MCF 10A (cell line): ENCODE measurements at regions not wholly inside any gene's neighbourhood (a gene's known extent, or its start where the extent isn't known, plus 50 kb on each side); places are given as distances from the start of the nearest gene placed in this dataset.
A peak's percentile ranks its signal among the peaks of the same experiment; 100 is the strongest.

Experiments
- BruUV-seq: library from RNA; stranded (reverse); fragments of 400-500 nt; replicated peaks from 2 replicates; lab custom pipeline; 2021; lab: Mats Ljungman, UMichigan
- CTCF ChIA-PET: fragments of 300-600 bp; sonication (Branson Sonifier 250); formaldehyde crosslinking; extraction: SDS; loops from one replicate; lab custom pipeline; 2021; ENCODE audit warnings: antibody characterized with exemption, inconsistent platforms; lab: Yijun Ruan, JAX
- POLR2A ChIA-PET: fragments of 300-600, 350-650 bp; sonication (Branson Sonifier 250); formaldehyde crosslinking; extraction: SDS; loops from one replicate; lab custom pipeline; 2020; ENCODE audit warnings: antibody characterized with exemption, inconsistent platforms; lab: Yijun Ruan, JAX
- DNase-seq: peaks from one replicate; pipeline ENCODE4 v3.0.0-alpha.2; 2018; ENCODE audit not compliant: unreplicated experiment
- H3K27ac Mint-ChIP-seq: one replicate; pipeline ENCODE4 v1.8.0; 2022; ENCODE audit warnings: mild to moderate bottlenecking, low read depth, mixed read lengths; ENCODE audit not compliant: unreplicated experiment
- H3K27me3 Mint-ChIP-seq: one replicate; pipeline ENCODE4 v1.8.0; 2022; ENCODE audit warnings: mixed read lengths; ENCODE audit not compliant: insufficient read depth, unreplicated experiment
- H3K36me3 Mint-ChIP-seq: one replicate; pipeline ENCODE4 v1.8.0; 2022; ENCODE audit warnings: mild to moderate bottlenecking, moderate library complexity, mixed read lengths; ENCODE audit not compliant: insufficient read depth, unreplicated experiment
- H3K4me1 Mint-ChIP-seq: one replicate; pipeline ENCODE4 v1.8.0; 2022; ENCODE audit warnings: mixed read lengths; ENCODE audit not compliant: insufficient read depth, unreplicated experiment
- H3K4me3 Mint-ChIP-seq: one replicate; pipeline ENCODE4 v1.8.0; 2022; ENCODE audit warnings: mild to moderate bottlenecking, moderate library complexity, mixed read lengths; ENCODE audit not compliant: unreplicated experiment
- H3K9me3 Mint-ChIP-seq: one replicate; pipeline ENCODE4 v1.8.0; 2022; ENCODE audit warnings: mixed read lengths; ENCODE audit not compliant: unreplicated experiment
- intact Hi-C: fragments of 100-400 bp; cut with micrococcal nuclease; formaldehyde crosslinking; loops from 2 replicates; pipeline ENCODE4 v1.14.1; 2022
- TF ChIP-seq, protein P1 (sequence below): fragments of 200-600 bp; IDR thresholded peaks from one replicate; pipeline ENCODE4 v1.8.0; 2022; ENCODE audit warnings: antibody characterized with exemption, mild to moderate bottlenecking; ENCODE audit not compliant: unreplicated experiment

DNA sequence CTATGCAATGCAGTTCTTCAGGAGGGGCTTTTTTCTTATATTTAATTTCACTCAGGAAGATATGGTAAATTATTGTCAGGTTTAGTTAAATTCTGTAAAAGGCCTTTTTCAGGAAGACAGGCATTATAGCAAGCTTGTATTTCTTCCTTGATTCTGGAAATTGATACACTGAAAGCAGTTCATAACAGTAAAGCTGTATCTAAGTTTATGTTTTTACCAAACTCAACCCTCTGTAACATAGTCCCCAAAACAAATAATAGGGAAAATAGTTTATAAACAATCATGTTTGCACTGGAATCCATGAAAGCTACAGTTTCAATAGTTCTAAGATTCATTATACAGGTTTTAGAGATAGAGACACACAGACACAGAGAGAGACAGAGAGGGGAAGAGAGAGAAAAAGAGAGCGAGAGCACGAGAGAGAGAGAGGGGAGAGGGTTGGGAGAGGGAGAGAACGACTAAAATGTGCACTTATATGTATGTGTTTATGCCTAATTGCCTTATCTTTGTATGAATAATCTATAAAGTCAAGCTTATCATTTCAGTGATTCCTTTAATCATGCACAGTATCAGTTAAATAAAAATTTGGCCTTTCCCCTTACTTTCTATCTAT, 454.4 kb downstream of the RFPL4B start:
- TF ChIP-seq, protein P1, sequence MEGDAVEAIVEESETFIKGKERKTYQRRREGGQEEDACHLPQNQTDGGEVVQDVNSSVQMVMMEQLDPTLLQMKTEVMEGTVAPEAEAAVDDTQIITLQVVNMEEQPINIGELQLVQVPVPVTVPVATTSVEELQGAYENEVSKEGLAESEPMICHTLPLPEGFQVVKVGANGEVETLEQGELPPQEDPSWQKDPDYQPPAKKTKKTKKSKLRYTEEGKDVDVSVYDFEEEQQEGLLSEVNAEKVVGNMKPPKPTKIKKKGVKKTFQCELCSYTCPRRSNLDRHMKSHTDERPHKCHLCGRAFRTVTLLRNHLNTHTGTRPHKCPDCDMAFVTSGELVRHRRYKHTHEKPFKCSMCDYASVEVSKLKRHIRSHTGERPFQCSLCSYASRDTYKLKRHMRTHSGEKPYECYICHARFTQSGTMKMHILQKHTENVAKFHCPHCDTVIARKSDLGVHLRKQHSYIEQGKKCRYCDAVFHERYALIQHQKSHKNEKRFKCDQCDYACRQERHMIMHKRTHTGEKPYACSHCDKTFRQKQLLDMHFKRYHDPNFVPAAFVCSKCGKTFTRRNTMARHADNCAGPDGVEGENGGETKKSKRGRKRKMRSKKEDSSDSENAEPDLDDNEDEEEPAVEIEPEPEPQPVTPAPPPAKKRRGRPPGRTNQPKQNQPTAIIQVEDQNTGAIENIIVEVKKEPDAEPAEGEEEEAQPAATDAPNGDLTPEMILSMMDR = no peak
- no peak for DNase-seq
- Mint-ChIP-seq H3K4me1 (peaks cover 9% of the 10 kb centered on the region), H3K27me3 (no peaks in the 10 kb centered on the region), H3K9me3 (no peaks in the 10 kb centered on the region), H3K36me3 (no peaks in the 10 kb centered on the region), H3K27ac (peak overlapping the region; percentile 20), H3K4me3 (no peak overlapping the region)
- no TSS peak for BruUV-seq
- CTCF ChIA-PET = interaction anchor here (0.6 to 1.7 kb wide), 3 partner anchors 20 to 1108 kb away, joined by 3 to 7 read pairs (median 6); no protein-coding TSS in a partner anchor
- POLR2A ChIA-PET = interaction anchor here (0.6 to 0.7 kb wide), 3 partner anchors 24 to 648 kb away, joined by 3 read pairs; no protein-coding TSS in a partner anchor
- intact Hi-C loops = no loop called here

DNA sequence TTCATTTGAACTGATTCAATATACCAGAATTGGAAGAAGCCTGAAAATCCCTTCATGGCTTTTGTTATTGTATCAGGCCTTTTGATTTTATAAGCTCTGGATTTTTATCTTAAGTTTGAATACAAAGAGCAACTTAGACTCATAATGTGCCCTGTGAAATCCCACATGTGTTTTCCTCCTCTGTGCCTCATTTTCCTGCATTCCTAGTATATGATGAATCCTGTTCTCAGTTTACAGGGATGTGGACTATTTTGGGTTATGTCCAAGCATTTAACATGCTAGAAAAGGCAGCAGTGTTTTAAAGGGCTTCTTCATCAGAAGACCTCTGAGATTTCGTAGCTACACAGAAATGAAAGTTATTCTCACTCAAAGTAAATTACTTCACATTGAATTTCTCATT, 455.0 kb downstream of the RFPL4B start:
- Mint-ChIP-seq H3K36me3 (no peaks in the 10 kb centered on the region), H3K4me3 (no peak overlapping the region), H3K9me3 (no peaks in the 10 kb centered on the region), H3K27ac (peak overlapping the region; percentile 20), H3K4me1 (peaks cover 9% of the 10 kb centered on the region), H3K27me3 (no peaks in the 10 kb centered on the region)
- peak; percentile 50 for DNase-seq
- BruUV-seq = no TSS peak
- POLR2A ChIA-PET = interaction anchor here (0.6 to 0.9 kb wide), 5 partner anchors 24 to 648 kb away, joined by 3 to 4 read pairs (median 3); no protein-coding TSS in a partner anchor
- intact Hi-C loops = no loop called here
- CTCF ChIA-PET = interaction anchor here (0.6 to 1.7 kb wide), 5 partner anchors 20 to 1169 kb away, joined by 3 to 7 read pairs (median 3); partner anchors contain the start of gene HDAC2
- TF ChIP-seq, protein P1 = no peak

DNA sequence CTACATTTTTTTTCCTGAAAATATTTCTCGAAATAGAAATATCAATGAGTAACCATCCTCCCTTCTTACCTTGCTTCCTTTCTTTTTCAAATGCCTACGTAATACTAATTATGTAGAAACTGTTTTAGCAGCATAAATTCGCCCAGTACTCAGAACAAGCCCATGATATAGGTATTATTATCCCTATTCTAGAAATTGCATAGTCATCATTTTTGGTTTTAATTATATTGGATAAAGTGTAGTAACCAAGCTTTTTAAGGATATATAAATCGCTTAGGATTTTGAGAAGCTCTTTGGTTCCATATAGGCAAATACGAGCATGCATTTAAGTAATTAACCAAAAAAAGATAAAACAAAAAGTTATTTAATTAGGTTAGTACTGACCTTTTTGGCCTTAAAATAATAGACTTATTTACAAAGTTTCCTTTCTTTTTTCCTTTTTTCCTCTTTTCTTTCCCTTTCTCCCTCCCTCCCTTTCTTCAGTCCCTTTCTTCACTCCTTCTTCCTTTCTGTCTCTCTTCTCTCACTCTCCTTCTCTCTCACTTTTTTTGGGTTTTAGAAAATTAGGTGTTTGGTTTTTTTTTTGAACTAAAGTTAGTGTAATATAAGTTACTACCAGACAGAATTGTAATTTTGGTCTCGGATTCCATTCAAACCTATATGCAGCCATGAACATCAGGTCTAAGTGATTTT, 457.7 kb downstream of the RFPL4B start:
- DNase-seq = no peak
- Mint-ChIP-seq H3K27me3 (no peaks in the 10 kb centered on the region), H3K27ac (no peak overlapping the region), H3K4me1 (peaks cover 9% of the 10 kb centered on the region), H3K4me3 (no peak overlapping the region), H3K36me3 (no peaks in the 10 kb centered on the region), H3K9me3 (no peaks in the 10 kb centered on the region)
- ChIA-PET CTCF (no interaction called here), POLR2A (no interaction called here)
- TF ChIP-seq, protein P1 = no peak
- BruUV-seq = no TSS peak
- intact Hi-C loops = no loop called here

DNA sequence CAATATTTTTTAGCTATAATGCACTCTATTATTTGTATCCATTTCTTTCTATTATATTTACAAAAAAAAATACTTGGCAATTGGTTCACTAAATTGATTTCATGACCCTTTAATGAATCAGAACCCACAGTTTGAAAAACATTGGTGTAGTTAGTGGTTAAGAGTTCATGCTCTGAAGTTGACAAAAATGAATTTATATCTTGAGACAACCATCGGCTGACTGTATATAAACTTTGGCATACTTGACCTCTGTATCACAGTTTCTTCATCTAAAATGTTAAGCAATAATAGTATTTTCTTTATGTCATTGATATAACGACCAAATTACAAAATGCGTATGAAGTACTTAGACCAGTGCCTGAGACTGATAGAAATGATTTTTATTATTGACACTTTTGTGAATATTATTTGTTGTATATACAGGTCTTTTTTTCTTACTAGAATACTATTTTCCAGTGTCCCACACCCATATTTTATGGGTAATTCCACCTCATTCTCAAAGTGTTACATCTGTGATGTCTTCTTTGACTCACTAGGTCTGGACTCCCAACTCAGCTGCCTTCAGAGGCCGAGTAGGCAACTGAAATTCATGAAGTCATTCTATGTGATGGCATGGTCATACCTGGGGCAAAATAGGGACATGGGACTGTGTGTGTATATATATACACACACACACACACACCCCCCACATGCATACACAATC, 459.2 kb downstream of the RFPL4B start:
- no peak for DNase-seq
- BruUV-seq = no TSS peak
- intact Hi-C loops = no loop called here
- CTCF ChIA-PET = interaction anchor here (0.6 to 0.7 kb wide), 2 partner anchors 251 to 952 kb away, joined by 3 read pairs; no protein-coding TSS in a partner anchor
- H3K27me3 Mint-ChIP-seq = no peaks in the 10 kb centered on the region
- no peaks in the 10 kb centered on the region for H3K36me3 Mint-ChIP-seq
- H3K9me3 Mint-ChIP-seq = no peaks in the 10 kb centered on the region
- H3K4me3 Mint-ChIP-seq = no peak overlapping the region
- POLR2A ChIA-PET = no interaction called here
- TF ChIP-seq, protein P1 = no peak
- no peak overlapping the region for H3K27ac Mint-ChIP-seq
- H3K4me1 Mint-ChIP-seq = peaks cover 9% of the 10 kb centered on the region
